ENCODE measurements at regions not wholly inside any gene's neighbourhood (a gene's known extent, or its start where the extent isn't known, plus 50 kb on each side); places are given as distances from the start of the nearest gene placed in this dataset.
A peak's percentile ranks its signal among the peaks of the same experiment; 100 is the strongest.

DNA sequence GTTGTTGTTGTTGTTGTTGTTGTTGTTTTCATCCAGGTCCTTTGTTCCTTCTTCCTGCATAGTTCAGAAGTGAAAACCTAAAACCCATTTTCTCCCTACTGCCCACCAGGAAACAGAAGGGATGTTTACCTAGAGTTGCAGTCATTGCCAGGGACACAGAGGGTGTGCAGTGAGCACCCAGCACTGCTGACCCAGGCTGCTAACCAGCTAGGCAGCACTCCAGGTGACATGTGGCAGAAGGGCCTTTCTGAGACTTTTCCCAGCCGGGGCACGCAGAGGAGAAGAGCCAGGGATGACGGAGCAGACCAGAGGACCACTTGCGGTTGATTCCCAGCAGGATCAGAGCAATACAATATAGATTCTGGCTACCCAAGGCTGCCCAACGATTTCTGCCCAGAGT, 286.3 kb downstream of the BCL11A start:
- no peak overlapping the region for H3K4me3 ChIP-seq
- DNase-seq, result no peak
- TF ChIP-seq EP300 (IDR thresholded peaks at IDR 0.05) (no peak), POLR2A (IDR thresholded peaks at IDR 0.05) (no peak)
- TF ChIP-seq, protein P1, sequence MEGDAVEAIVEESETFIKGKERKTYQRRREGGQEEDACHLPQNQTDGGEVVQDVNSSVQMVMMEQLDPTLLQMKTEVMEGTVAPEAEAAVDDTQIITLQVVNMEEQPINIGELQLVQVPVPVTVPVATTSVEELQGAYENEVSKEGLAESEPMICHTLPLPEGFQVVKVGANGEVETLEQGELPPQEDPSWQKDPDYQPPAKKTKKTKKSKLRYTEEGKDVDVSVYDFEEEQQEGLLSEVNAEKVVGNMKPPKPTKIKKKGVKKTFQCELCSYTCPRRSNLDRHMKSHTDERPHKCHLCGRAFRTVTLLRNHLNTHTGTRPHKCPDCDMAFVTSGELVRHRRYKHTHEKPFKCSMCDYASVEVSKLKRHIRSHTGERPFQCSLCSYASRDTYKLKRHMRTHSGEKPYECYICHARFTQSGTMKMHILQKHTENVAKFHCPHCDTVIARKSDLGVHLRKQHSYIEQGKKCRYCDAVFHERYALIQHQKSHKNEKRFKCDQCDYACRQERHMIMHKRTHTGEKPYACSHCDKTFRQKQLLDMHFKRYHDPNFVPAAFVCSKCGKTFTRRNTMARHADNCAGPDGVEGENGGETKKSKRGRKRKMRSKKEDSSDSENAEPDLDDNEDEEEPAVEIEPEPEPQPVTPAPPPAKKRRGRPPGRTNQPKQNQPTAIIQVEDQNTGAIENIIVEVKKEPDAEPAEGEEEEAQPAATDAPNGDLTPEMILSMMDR (IDR thresholded peaks at IDR 0.05), result no peak
- H3K27ac ChIP-seq, result no peak overlapping the region
- H3K27me3 ChIP-seq, result no peaks in the 10 kb centered on the region
- 87 to 89% (median 89%) methylated on average over 5 of the region's 5 CpGs for WGBS, 3 donors
- no peaks in the 10 kb centered on the region for H3K4me1 ChIP-seq (ENCODE audit: insufficient read depth)
- H3K36me3 ChIP-seq, result no peaks in the 10 kb centered on the region
- intact Hi-C loops (cut with DNase I), result no loop called here
- H3K9me3 ChIP-seq, result no peaks in the 10 kb centered on the region

DNA sequence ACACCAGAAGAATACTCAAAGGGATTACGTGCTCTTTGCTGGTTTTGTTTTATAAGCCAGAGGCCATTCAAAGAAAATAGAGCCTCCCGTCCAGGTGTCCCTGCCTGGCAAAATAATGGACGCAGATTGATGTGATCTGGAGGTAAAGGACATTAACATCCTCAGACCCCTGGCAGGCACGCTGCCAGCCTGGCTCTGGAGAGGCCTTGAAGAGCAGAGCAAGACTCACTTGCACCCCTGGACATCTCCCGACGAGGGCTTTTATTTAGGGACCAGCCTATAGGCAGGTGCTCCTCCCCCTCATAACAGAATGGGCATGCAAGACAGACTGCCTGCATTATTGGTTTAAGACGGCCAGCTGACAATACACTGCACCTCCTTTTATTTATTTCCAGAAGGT, 291.3 kb downstream of the BCL11A start:
- no peak for DNase-seq
- intact Hi-C loops (cut with DNase I), result no loop called here
- 68 to 75% (median 72%) methylated on average over 7 of the region's 7 CpGs for WGBS, 3 donors

DNA sequence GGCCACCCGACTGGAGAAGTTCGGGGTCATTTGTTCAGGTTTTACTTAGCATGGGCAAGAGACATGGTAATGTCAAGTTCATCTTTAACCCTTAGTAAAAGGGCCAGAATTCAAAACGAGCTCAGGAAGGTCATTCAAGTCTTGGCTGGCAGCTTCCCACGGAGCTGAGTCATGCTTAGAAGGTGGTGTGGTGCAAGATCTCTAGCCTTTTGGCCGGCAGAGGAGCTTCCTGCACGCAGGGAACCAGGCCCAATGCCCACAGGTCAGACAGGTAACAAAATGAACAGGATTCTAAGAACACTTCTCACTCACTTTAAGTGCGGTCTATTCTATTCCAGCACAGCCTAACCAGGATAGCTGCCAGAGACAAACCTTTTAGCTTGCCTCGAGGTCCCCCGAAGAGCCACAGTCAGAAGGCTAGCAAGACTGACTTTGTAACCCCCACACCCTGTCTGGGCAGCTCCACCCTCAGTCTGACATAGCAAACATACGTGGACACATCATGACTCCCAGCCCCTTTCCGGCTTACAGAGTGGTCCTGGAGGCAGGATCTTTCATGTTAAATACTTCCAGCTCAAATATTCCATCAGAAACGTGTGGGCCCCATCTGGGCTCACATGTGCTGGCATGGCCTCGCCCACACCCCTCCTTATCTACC, 292.7 kb downstream of the BCL11A start:
- TF ChIP-seq EP300 (IDR thresholded peaks at IDR 0.05), result no peak
- no peak for TF ChIP-seq POLR2A (IDR thresholded peaks at IDR 0.05)
- TF ChIP-seq, protein P1 (IDR thresholded peaks at IDR 0.05), result no peak
- H3K9me3 ChIP-seq, result no peaks in the 10 kb centered on the region
- no peaks in the 10 kb centered on the region for H3K27me3 ChIP-seq
- intact Hi-C loops (cut with DNase I), result no loop called here
- no peak overlapping the region for H3K4me3 ChIP-seq
- H3K4me1 ChIP-seq (ENCODE audit: insufficient read depth), result no peaks in the 10 kb centered on the region
- H3K27ac ChIP-seq, result no peak overlapping the region
- WGBS, 3 donors, result 45 to 60% (median 46%) methylated on average over 13 of the region's 13 CpGs
- no peaks in the 10 kb centered on the region for H3K36me3 ChIP-seq
- peak in 2 of 5 donors; percentile 20 to 27 for DNase-seq

More for the DNA sequence above, 291.3 kb downstream of the BCL11A start:
- H3K9me3 ChIP-seq, result no peaks in the 10 kb centered on the region
- H3K27ac ChIP-seq, result no peak overlapping the region
- no peaks in the 10 kb centered on the region for H3K36me3 ChIP-seq
- H3K27me3 ChIP-seq, result no peaks in the 10 kb centered on the region
- no peak overlapping the region for H3K4me3 ChIP-seq
- no peak for TF ChIP-seq POLR2A (IDR thresholded peaks at IDR 0.05)
- no peak for TF ChIP-seq EP300 (IDR thresholded peaks at IDR 0.05)
- TF ChIP-seq, protein P1 (IDR thresholded peaks at IDR 0.05), result no peak
- H3K4me1 ChIP-seq (ENCODE audit: insufficient read depth), result no peaks in the 10 kb centered on the region

DNA sequence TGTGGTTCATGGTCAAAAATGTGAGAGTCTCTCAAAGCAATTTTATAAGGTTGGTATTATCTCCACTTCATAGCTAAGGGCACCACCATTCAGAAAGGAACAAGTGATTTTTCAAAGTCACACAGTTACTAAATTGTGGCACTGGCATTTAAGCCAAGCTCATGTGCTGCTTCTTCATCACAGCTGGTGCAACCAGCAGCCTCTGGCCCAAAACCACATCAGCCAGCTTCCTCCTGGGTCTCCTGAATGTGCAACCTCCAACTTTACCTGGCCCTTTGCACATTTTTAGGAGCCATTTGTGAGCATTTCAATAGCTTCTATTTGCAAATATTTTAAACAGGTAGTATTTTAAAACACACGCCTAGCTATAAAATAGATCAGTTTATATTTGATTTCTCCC, 293.7 kb downstream of the BCL11A start:
- Histone ChIP-seq H3K27me3 (no peaks in the 10 kb centered on the region), H3K4me1 (ENCODE audit: insufficient read depth) (no peaks in the 10 kb centered on the region), H3K4me3 (no peak overlapping the region), H3K36me3 (no peaks in the 10 kb centered on the region), H3K27ac (no peak overlapping the region), H3K9me3 (no peaks in the 10 kb centered on the region)
- no peak for DNase-seq
- TF ChIP-seq, protein P1 (IDR thresholded peaks at IDR 0.05), result no peak
- no peak for TF ChIP-seq EP300 (IDR thresholded peaks at IDR 0.05)
- no peak for TF ChIP-seq POLR2A (IDR thresholded peaks at IDR 0.05)
- intact Hi-C loops (cut with DNase I), result no loop called here
- WGBS, 3 donors, result 97 to 100% (median 98%) methylated on average over 1 of the region's 1 CpG
